HuH-7.5 (cell line): ENCODE measurements at regions not wholly inside any gene's neighbourhood (a gene's known extent, or its start where the extent isn't known, plus 50 kb on each side); places are given as distances from the start of the nearest gene placed in this dataset.
"Not testable (repeated sequence)": the region's sequence is repeated elsewhere in the genome, so short reads cannot be mapped to it uniquely, and the experiment has no call there.

ENCODE experiments used
- DNase-seq: peaks from one replicate; pipeline ENCODE4 v3.0.0; 2011; ENCODE audit warnings: low spot score

DNA sequence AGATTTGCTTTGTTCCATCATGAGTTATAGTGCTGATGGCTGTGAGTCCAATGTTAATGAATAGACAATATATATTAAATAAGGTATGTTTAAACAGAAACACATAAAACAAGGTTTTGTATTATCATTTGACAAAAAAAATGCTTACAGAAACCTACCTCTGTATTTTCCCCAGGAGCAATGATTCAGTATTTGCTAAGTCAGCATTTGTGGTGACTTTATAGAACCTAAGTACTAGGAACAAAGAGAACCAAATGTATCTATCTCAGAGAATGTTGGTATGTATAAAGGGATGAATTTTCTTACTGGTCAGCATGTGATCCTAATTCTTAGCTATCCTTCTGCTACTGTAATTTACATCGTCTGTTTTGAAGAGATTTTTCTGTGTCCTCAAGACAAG lies 421.5 kb upstream of the SEL1L start:
- DNase-seq: no peak

DNA sequence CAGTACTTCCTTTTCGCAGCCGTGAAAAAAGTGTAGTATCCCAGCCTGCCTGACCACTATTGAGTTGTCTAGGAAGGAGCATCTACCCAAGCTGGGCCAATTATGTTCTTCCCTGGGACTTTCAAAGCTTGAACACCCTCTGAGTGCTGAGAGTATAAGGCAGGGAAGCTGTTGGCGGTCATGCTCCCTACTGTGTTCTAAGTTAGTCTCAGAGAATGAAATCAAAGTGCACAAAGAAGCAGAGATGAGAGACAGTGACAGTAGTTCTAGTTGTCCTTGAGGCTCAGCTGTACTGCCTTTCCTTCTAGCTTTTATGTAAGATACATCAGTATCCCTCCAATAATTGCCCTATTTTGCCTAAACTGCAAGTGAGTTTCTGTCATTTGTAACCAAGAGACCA lies 427.1 kb upstream of the SEL1L start:
- no peak for DNase-seq

GRCh38 chr14:81963846-81964245 lies 430.2 kb upstream of the SEL1L start:
- DNase-seq: no peak

DNA sequence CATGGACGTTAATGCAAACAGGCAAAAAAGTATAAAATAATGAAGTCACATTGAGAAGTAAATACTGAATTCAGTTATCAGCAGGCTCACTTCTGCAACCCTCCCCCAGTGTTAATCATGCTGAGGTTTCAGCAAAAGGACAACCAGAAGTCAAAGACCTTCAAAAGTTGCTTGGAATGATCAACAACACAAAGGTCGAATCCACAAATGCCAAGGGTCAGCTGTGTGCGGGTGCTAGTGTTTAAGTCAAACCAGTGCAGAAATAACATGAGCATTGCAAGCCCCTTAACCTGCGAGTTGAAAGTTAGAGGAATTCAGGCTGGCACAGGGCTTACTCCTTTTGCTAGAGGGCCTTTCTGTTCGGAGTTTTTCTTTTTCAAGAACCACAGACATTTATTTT lies 436.7 kb upstream of the SEL1L start:
- DNase-seq: no peak

DNA sequence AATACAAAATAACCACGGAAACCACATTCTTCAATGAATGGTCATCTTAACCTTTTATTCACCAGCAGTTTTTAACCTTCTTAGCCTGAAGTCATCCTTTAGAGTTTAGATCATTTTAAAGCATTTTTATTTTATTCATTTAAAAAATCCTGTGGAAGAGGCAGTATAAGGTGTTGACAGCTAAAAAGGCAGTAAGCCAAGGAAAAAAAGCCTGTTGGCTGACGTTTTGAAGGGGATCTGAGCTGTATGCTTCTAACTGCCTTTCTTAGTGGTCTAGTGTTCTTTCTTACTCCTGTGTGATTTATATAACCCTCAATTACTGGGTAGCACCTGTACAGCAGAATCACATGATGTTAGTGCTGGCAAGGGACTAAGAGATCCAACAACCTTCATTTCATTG lies 438.3 kb upstream of the SEL1L start:
- DNase-seq: no peak

GRCh38 chr14:81972601-81973000 lies 438.9 kb upstream of the SEL1L start:
- no peak for DNase-seq

- DNase-seq: no peak
Measured at GRCh38 chr14:81974543-81974942, 440.9 kb upstream of the SEL1L start.

- peak; percentile 28 for DNase-seq
Measured at GRCh38 chr14:81980601-81981306, 447.1 kb upstream of the SEL1L start.

DNA sequence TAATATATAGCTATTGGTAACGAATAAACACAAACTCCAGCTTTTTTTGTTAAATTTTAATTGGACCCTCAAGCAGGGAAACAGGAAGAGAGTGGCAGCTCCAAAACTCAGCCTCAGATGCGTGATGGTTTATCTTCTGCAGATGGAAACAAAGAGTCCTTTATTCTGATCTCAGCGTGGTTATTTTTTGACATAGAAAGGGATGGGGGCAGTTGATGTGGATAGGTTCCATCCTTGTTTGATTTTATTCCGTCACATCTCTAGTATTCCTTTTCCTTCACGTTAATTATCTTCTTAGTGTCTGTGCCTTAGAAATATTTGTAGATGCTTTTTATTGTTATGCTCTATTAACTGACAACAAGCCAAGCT lies 447.6 kb upstream of the SEL1L start:
- no peak for DNase-seq

- no peak for DNase-seq
Measured at GRCh38 chr14:81982046-81982445, 448.4 kb upstream of the SEL1L start.

DNA sequence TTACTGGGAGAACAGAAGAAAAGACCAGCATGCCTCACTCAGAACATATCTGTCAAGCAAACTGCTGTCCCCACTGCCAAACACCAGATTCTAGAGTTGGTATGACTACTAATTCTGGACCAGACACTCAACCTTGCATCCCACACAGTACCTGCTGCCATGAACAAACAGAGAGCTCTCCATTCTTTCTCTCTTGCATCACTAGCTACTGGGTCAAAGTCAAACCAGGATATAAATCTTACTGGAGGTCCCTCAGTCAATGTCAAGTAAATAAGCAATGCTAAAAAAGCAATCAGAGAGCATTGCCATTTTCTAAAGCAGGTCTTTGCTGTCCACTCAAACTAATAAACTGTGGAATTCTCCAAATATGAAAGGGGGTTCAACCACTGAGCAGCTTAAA lies 452.4 kb upstream of the SEL1L start:
- peak; percentile 29 for DNase-seq

- no peak for DNase-seq
Measured at GRCh38 chr14:81989211-81989610, 455.6 kb upstream of the SEL1L start.

DNA sequence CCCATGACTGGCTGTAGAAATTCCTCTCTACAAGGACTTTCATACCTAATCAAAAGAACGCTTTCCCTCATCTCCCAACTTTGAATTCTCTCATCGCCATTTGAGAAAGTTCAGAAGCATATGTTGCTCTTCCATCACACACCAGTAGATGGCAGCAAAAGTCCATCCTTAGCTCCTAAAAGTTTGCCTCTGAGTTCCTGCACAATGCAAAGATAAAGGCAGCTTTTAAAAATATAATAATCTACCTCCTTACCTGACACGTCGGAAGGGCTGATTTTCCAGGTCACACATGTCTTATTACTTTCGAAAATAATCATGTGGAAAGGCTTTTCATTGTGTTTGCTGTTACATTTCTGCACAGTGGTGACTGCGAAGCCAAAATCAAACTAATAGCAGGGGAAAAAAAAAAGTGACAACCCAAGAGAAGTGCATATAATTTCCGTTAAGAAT lies 456.7 kb upstream of the SEL1L start:
- DNase-seq: no peak

GRCh38 chr14:81991998-81992397 lies 458.3 kb upstream of the SEL1L start:
- no peak for DNase-seq

DNA sequence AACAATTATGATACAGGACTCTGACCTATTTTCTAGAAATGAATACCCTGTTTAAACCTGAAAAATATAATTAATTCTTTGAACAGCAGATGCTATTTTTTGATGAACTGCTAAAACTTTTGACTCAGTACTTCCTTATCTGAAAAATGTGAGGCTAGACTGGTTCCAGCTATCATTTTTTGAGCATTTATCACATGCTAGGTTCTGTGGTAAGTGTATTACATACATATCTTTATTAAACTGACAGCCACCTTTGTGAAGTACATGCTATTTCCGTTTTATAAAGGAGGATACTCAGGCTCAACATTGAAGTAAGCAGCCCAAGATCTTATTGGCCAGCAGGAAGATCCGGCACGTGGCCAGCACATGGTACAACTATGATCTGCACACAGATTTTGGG lies 459.8 kb upstream of the SEL1L start:
- DNase-seq: no peak

DNA sequence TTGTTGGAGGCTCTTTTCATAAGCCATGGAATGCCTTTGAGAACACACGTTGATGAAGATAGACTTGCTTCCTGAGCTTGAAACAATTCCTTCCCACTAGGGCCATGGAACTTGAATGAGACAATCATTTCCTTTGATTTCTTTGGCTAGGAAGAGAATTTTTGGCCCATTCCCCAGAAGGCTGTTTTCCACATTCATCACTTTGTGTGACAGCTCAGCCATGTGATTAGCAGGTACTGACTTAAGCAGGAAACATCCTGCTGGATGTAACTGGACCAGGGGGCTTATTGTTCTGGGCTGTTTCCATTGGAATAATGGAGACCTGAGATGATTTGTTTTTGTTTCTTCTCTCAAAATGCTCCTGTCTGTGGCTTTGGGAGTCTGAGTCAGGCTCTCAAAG lies 469.8 kb upstream of the SEL1L start:
- DNase-seq: no peak

- DNase-seq: no peak
Measured at GRCh38 chr14:82009076-82009475, 475.4 kb upstream of the SEL1L start.

DNA sequence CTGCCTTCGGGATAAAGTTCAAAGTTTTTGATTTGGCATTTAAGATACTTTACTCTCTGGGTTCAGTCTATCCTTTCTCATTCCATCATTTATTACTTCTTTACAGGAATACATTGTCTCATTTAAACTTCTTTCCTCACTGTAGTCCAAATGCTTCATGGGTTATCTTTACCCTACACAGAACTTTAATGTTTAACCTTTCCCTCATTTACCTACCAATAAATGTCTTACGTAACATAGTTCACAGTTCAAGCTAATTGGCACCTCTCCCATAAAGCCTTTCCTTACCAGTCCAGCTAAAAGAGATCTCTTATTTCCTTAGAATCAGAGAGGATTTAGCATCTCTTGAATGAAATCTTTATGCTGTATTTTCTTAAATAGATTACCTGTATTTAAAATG lies 476.3 kb upstream of the SEL1L start:
- DNase-seq: no peak

DNA sequence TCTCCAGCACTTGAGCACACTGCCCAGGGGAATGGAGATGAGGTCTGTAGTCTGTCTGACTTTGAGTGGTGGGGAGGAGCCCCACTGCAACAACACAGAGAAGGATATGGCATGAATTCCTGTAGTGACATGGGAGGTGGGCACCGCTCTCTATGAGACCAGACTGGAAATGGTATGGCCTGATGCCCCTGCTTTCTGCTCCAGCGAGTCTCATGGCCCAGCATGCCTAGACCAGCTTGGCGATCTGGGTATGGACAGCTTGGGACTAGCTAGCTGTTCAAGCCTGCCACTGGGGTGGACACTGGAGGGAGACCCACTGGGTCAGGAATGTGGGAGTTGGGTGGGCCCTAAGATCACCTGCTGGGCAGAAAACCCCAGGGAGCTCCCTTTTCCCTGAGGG lies 477.8 kb upstream of the SEL1L start:
- no peak for DNase-seq

DNA sequence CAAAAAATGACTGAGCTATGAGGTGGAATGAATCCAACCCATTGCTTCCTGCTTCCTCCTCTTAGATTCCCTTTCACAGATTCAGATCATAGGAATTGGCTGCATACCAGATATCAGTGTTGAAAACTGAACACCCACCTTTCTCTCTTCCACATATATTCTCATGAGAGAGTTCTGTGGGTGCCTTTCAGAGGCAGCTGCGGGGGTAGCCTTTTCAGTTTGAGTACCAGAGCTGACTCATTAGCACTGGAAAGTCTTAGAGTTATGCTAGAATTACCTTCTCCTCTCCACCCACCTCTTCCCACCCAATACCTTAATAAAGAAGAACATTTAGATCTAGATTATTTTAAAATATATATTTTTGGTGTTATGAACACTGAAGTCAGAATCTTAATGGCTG lies 495.4 kb upstream of the SEL1L start:
- DNase-seq: no peak

DNA sequence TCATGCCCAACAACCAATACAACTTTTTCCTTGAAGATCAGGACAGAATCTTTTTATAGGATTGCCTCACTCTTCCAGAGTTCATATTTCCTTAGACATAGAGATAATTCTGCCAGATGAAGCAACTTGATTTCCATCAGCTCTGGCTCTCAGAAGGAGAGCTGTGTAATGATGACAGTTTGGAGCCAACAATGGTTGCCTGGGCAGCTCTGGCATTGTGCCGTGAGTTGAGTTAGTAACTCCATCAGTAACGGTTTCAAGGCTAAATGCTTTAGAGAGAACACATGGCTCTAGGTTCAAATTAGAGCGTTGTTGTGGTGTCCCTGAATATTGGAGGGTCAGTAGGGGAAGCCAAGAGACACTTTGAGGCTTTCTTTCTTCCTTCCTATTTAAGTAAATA lies 501.7 kb upstream of the SEL1L start:
- DNase-seq: no peak

DNA sequence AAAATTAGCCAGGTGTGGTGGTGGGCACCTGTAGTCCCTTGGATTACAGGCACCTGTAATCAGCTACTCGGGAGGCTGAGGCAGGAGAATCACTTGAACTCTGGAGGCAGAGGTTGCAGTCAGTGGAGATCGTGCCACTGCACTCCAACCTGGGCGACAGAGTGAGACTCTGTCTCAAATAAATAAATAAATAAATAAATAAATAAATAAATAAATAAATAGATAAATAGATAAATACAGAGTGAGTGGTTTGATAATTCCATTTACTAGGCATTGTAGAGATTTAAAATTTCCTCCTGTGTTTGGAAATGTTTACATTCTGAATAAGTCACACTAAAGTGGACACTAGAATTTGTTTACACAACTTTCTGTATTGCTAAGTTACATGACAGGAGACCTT lies 504.4 kb upstream of the SEL1L start:
- not testable (repeated sequence) for DNase-seq

DNA sequence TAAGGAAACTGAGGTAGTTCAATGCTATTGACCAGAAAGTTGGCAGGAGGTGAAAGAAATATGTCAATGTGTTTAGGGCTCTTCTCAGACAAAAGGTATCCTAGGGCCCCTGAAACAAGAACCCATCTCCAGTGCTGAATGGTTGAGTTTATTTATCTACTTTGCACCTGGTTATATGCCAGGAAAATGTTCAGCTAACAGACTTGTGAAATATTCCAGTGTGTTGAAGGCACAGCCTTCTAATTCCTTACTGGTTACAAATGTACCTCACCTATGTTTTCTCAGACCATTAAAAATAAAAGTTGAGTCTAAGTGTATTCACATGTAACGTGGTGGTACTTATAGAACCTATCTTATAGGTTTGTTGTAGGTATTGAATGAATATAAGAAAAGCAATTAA lies 511.7 kb upstream of the SEL1L start:
- no peak for DNase-seq

DNA sequence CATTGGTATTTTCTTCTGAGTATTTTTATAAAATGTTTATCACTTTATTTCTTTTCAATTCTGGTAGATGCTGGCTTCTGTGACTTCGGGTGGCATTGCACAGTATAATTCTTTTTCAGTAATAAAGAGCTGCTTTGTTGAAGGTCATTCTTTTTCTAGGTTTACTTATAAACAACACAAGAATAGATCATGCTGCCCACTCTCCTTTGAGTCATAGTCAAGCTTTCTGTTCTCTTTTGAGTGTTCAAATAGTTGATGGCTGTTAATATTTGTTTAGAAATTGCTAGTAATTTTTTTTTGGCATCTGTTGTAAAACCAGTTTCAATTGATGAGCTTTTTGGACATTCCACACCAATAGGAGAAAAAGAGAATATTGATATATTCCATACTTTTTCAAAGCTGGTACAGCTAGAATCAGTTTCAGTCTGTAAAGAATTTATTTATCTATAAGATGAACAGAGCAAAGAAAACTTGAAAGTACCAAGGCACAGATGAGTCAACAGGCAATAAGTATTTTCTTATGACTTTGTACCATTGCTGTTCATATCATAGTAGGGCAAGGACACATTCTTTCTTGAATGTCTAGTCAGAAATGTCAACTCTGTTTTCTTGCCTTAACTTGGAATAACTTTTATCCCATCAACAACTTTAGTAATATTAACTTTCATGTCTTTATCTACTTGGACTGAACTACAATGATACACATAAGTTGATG lies 513.0 kb upstream of the SEL1L start:
- no peak for DNase-seq
